ENCODE measurements at regions not wholly inside any gene's neighbourhood (a gene's known extent, or its start where the extent isn't known, plus 50 kb on each side); places are given as distances from the start of the nearest gene placed in this dataset.

DNA sequence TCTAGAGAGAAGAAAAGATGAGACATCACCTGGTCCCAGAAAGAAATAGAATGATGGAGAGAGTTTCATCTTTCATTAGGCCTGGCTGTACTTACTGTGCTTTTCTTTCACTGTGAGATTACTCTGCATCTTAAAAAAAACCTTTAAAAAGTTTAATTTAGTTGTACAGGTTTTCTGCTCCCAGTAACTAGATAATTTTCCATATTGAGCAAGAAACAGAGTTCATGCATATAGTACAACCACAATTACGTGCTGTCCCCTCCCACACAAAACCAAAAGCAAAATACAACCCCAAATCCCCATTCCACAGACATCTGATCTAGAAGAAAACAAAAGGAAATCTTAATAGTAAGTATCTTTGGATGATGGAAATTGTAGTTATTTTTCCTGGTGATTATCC, 371.2 kb downstream of the SH2D1A start:
- Histone ChIP-seq H3K9me3 (ENCODE audit: control insufficient read depth, low read length) (no peaks in the 10 kb centered on the region), H3K4me1 (ENCODE audit: control insufficient read depth in 1 of 2, insufficient read depth in 2 of 2, low read length in 2 of 2) (no peaks in the 10 kb centered on the region), H3K36me3 (ENCODE audit: control insufficient read depth in 1 of 2, insufficient read depth in 2 of 2, low read length in 1 of 2) (no peaks in the 10 kb centered on the region), H3K27ac (ENCODE audit: low read depth in 1 of 2, low read length in 2 of 2) (no peak overlapping the region), H3K27me3 (ENCODE audit: control insufficient read depth in 1 of 2, insufficient read depth in 2 of 2, low read length in 1 of 2) (no peaks in the 10 kb centered on the region), H3K4me3 (ENCODE audit: low read length in 2 of 2) (no peak overlapping the region)
- DNase-seq (no peak), ATAC-seq (ENCODE audit: low FRiP score) (no peak)
- intact Hi-C loops (cut with DNase I), result no loop called here
- 63 to 85% methylated on average over 1 of the region's 1 CpG for WGBS, 2 donors

DNA sequence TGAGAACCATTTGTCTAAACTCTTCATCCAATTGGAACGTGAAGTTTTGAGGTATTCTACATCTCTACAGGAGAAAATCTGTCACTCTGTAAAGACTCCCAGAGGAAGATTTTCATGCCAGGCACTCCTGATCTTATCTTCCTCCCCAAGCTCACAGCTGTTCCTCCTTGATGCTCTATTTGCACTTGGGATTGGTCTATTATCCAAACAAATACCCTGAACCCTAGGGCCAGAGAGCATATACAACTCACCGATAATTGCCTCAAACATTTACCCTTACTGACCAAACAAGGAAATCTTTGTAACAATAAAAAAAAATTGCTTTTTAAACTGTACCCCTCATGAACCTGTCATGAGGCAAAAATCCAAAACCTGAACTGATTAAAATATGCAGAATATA, 372.7 kb downstream of the SH2D1A start:
- Histone ChIP-seq H3K4me3 (ENCODE audit: low read length in 2 of 2) (no peak overlapping the region), H3K27ac (ENCODE audit: low read depth in 1 of 2, low read length in 2 of 2) (no peak overlapping the region), H3K4me1 (ENCODE audit: control insufficient read depth in 1 of 2, insufficient read depth in 2 of 2, low read length in 2 of 2) (no peaks in the 10 kb centered on the region), H3K36me3 (ENCODE audit: control insufficient read depth in 1 of 2, insufficient read depth in 2 of 2, low read length in 1 of 2) (no peaks in the 10 kb centered on the region), H3K27me3 (ENCODE audit: control insufficient read depth in 1 of 2, insufficient read depth in 2 of 2, low read length in 1 of 2) (no peaks in the 10 kb centered on the region), H3K9me3 (ENCODE audit: control insufficient read depth, low read length) (no peaks in the 10 kb centered on the region)
- DNase-seq, result no peak
- no peak for ATAC-seq (ENCODE audit: low FRiP score)
- intact Hi-C loops (cut with DNase I), result no loop called here
- WGBS, 2 donors, result 55 to 56% methylated on average over 2 of the region's 2 CpGs

DNA sequence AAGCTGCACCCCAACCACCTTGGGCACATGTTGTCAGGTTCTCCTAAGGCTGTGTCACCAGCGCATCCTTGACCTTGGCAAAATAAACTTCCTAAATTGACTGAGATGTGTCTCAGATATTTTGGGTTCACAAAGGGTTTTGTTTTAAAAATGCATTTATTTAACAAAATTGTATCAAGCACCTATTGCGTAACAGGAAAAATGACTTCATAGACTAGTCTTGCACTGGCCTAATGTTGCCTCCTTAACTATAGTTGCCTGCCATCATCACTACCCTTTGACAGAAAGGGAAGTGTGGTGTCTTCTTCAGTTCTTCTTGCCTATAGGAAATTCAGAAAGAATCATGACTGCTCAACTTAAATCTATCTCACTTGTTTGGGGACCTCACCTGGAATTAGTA, 374.2 kb downstream of the SH2D1A start:
- 76 to 99% methylated on average over 2 of the region's 2 CpGs for WGBS, 2 donors
- ATAC-seq (ENCODE audit: low FRiP score) (no peak), DNase-seq (no peak)
- no peak overlapping the region for H3K4me3 ChIP-seq (ENCODE audit: low read length in 2 of 2)
- H3K27ac ChIP-seq (ENCODE audit: low read depth in 1 of 2, low read length in 2 of 2), result no peak overlapping the region
- intact Hi-C loops (cut with DNase I), result no loop called here
- H3K36me3 ChIP-seq (ENCODE audit: control insufficient read depth in 1 of 2, insufficient read depth in 2 of 2, low read length in 1 of 2), result no peaks in the 10 kb centered on the region
- H3K4me1 ChIP-seq (ENCODE audit: control insufficient read depth in 1 of 2, insufficient read depth in 2 of 2, low read length in 2 of 2), result no peaks in the 10 kb centered on the region
- no peaks in the 10 kb centered on the region for H3K9me3 ChIP-seq (ENCODE audit: control insufficient read depth, low read length)
- no peaks in the 10 kb centered on the region for H3K27me3 ChIP-seq (ENCODE audit: control insufficient read depth in 1 of 2, insufficient read depth in 2 of 2, low read length in 1 of 2)

DNA sequence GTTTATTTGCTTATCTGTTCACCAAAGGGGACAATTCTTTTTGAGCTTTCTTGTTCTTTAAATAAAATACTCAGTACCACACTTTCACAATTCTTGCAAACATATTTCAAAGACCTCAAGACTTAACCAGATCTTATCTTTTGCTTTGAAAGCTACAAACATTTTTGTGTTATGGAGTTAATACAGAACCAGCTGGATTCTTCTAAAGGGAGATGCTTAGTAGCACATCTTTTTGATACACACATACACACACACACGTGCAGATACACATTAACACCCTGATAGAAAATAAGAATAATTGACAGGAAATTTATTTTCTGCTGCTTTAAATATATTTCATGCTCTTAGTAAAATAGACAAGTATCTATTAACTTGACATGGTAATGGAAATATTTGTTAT, 379.1 kb downstream of the SH2D1A start:
- Histone ChIP-seq H3K36me3 (ENCODE audit: control insufficient read depth in 1 of 2, insufficient read depth in 2 of 2, low read length in 1 of 2) (no peaks in the 10 kb centered on the region), H3K27ac (ENCODE audit: low read depth in 1 of 2, low read length in 2 of 2) (no peak overlapping the region), H3K9me3 (ENCODE audit: control insufficient read depth, low read length) (no peaks in the 10 kb centered on the region), H3K4me3 (ENCODE audit: low read length in 2 of 2) (no peak overlapping the region), H3K4me1 (ENCODE audit: control insufficient read depth in 1 of 2, insufficient read depth in 2 of 2, low read length in 2 of 2) (no peaks in the 10 kb centered on the region), H3K27me3 (ENCODE audit: control insufficient read depth in 1 of 2, insufficient read depth in 2 of 2, low read length in 1 of 2) (no peaks in the 10 kb centered on the region)
- DNase-seq (no peak), ATAC-seq (ENCODE audit: low FRiP score) (no peak)
- intact Hi-C loops (cut with DNase I), result no loop called here
- 46 to 65% methylated on average over 1 of the region's 1 CpG for WGBS, 2 donors

DNA sequence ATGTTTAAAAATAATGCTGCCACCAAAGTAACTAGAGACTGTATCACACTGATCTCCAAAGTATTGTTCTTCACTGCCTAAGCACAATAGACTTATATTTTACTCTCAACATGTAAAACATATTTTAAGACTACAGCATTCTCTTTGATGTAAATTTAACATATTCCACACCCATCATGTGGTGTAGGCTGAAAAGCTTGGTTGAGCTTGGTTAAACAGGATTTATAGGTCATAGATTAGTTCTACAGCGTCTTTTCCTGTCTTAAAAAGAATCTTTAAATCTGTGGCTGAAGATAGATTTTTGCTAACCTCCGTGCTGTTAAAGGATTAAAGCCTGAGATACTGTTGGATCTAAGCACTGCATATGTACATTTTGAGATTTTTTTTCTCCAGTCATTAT, 379.9 kb downstream of the SH2D1A start:
- 41 to 51% methylated on average over 2 of the region's 2 CpGs for WGBS, 2 donors
- no peak for ATAC-seq (ENCODE audit: low FRiP score)

DNA sequence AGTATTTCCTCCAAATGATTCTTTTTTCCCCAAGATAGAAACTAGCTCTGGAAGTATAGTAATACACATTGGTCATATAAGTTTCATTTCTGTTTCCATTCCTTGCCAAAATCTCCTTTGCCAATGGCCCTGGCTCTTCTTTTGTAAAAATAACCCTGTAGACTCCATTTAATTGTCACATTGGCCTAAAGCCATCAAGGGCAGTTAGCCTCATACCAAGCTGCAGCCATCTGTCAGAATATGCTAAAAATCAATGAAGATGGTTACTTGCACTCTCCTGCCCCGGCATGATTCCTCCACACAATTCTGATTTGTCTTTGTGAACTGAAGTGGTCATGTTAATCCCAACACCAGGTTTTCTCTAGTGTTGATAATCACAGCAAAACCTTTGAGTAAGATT, 380.5 kb downstream of the SH2D1A start:
- intact Hi-C loops (cut with DNase I), result no loop called here
- ATAC-seq (ENCODE audit: low FRiP score), result no peak

More for the DNA sequence above, 379.9 kb downstream of the SH2D1A start:
- Histone ChIP-seq H3K27ac (ENCODE audit: low read depth in 1 of 2, low read length in 2 of 2) (no peak overlapping the region), H3K9me3 (ENCODE audit: control insufficient read depth, low read length) (no peaks in the 10 kb centered on the region), H3K36me3 (ENCODE audit: control insufficient read depth in 1 of 2, insufficient read depth in 2 of 2, low read length in 1 of 2) (no peaks in the 10 kb centered on the region), H3K4me1 (ENCODE audit: control insufficient read depth in 1 of 2, insufficient read depth in 2 of 2, low read length in 2 of 2) (no peaks in the 10 kb centered on the region), H3K27me3 (ENCODE audit: control insufficient read depth in 1 of 2, insufficient read depth in 2 of 2, low read length in 1 of 2) (no peaks in the 10 kb centered on the region), H3K4me3 (ENCODE audit: low read length in 2 of 2) (no peak overlapping the region)
- intact Hi-C loops (cut with DNase I), result no loop called here
- no peak for DNase-seq

DNA sequence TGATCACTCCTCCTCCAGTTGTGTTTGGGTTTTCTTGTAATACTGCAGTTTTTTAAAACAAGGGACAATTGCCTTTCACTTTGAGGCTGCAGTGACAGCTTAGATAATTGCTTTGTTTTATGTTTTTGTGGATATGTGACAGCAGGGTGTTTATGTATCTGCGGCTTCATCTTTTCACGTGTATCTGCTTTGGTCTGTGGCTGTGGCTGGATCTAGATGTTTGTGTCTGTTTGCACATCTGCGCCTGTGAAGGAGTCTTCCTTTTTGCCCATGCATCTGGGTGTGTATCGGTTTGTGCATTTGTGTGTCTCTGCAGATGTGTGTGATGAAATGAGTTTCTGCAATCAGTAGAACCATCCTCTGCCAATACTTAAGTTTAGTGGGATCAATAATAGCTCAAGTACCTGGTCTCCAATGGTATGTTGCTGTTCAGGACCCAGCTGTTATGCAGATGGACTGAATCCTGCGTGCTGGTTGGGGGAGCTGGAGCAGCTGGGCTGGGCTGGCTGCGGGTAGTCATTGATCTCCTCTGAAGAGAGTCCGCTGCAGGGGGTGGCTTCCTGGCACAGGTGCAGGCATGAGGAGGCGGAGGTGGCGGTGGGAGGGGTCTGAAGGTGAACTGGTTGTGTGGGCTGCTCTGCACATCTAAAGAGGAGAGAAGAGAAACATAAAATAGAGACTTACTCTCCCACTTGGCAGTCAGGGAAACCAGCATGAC, 390.3 kb downstream of the SH2D1A start:
- Histone ChIP-seq H3K4me3 (ENCODE audit: low read length in 2 of 2) (no peak overlapping the region), H3K9me3 (ENCODE audit: control insufficient read depth, low read length) (no peaks in the 10 kb centered on the region), H3K4me1 (ENCODE audit: control insufficient read depth in 1 of 2, insufficient read depth in 2 of 2, low read length in 2 of 2) (no peaks in the 10 kb centered on the region), H3K36me3 (ENCODE audit: control insufficient read depth in 1 of 2, insufficient read depth in 2 of 2, low read length in 1 of 2) (no peaks in the 10 kb centered on the region), H3K27me3 (ENCODE audit: control insufficient read depth in 1 of 2, insufficient read depth in 2 of 2, low read length in 1 of 2) (no peaks in the 10 kb centered on the region), H3K27ac (ENCODE audit: low read depth in 1 of 2, low read length in 2 of 2) (no peak overlapping the region)
- DNase-seq, result no peak
- intact Hi-C loops (cut with DNase I), result no loop called here
- no peak for ATAC-seq (ENCODE audit: low FRiP score)
- WGBS, 2 donors, result 38 to 45% methylated on average over 9 of the region's 9 CpGs

More for the DNA sequence above, 380.5 kb downstream of the SH2D1A start:
- DNase-seq, result no peak
- no peaks in the 10 kb centered on the region for H3K36me3 ChIP-seq (ENCODE audit: control insufficient read depth in 1 of 2, insufficient read depth in 2 of 2, low read length in 1 of 2)
- no peak overlapping the region for H3K27ac ChIP-seq (ENCODE audit: low read depth in 1 of 2, low read length in 2 of 2)
- 53 to 92% methylated on average over 1 of the region's 1 CpG for WGBS, 2 donors
- no peaks in the 10 kb centered on the region for H3K27me3 ChIP-seq (ENCODE audit: control insufficient read depth in 1 of 2, insufficient read depth in 2 of 2, low read length in 1 of 2)
- H3K4me3 ChIP-seq (ENCODE audit: low read length in 2 of 2), result no peak overlapping the region
- H3K9me3 ChIP-seq (ENCODE audit: control insufficient read depth, low read length), result no peaks in the 10 kb centered on the region
- H3K4me1 ChIP-seq (ENCODE audit: control insufficient read depth in 1 of 2, insufficient read depth in 2 of 2, low read length in 2 of 2), result no peaks in the 10 kb centered on the region

DNA sequence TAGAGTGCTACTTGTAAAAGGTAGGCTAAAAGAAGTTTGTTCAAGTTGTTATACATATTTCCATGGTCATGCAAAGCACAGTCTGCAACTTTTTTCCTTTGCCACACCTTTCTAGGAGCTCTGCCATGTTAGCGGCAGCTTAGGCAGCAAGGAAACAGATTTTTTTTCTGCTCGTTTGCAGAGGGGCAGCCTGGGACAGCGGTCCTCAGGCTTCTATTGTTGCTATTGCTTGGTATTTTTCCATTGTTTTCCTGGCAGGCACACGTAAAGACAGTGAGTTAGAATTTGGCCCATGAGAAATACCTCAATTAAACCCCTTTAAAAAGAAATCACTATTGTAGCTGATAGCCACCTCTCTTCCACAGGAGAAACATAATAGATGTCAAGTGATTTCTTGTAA, 391.4 kb downstream of the SH2D1A start:
- Histone ChIP-seq H3K27me3 (ENCODE audit: control insufficient read depth in 1 of 2, insufficient read depth in 2 of 2, low read length in 1 of 2) (no peaks in the 10 kb centered on the region), H3K9me3 (ENCODE audit: control insufficient read depth, low read length) (no peaks in the 10 kb centered on the region), H3K4me3 (ENCODE audit: low read length in 2 of 2) (no peak overlapping the region), H3K4me1 (ENCODE audit: control insufficient read depth in 1 of 2, insufficient read depth in 2 of 2, low read length in 2 of 2) (no peaks in the 10 kb centered on the region), H3K36me3 (ENCODE audit: control insufficient read depth in 1 of 2, insufficient read depth in 2 of 2, low read length in 1 of 2) (no peaks in the 10 kb centered on the region), H3K27ac (ENCODE audit: low read depth in 1 of 2, low read length in 2 of 2) (no peak overlapping the region)
- 13 to 16% methylated on average over 4 of the region's 4 CpGs for WGBS, 2 donors
- intact Hi-C loops (cut with DNase I), result no loop called here
- ATAC-seq (ENCODE audit: low FRiP score) (no peak), DNase-seq (no peak)

DNA sequence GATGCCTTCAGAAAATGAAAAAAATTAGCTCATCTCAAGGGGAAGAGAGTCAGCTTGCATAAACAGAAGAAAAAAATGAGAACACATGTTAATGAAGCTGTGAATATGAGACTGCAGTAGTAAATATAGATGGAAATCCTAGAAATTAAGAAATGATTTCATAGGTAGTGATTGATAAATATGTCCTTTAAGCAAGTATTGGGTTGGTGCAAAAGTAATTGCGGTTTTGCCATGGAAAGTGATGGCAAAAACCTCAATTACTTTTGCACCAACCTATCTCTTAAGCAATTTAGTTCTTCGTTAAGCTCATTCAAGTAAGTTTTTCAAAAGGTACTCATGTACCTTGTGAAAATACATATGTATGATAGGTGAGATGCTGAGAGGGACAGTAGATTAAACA, 400.9 kb downstream of the SH2D1A start:
- no peak overlapping the region for H3K4me3 ChIP-seq (ENCODE audit: low read length in 2 of 2)
- H3K4me1 ChIP-seq (ENCODE audit: control insufficient read depth in 1 of 2, insufficient read depth in 2 of 2, low read length in 2 of 2), result no peaks in the 10 kb centered on the region
- no peaks in the 10 kb centered on the region for H3K36me3 ChIP-seq (ENCODE audit: control insufficient read depth in 1 of 2, insufficient read depth in 2 of 2, low read length in 1 of 2)
- no peaks in the 10 kb centered on the region for H3K9me3 ChIP-seq (ENCODE audit: control insufficient read depth, low read length)
- H3K27me3 ChIP-seq (ENCODE audit: control insufficient read depth in 1 of 2, insufficient read depth in 2 of 2, low read length in 1 of 2), result no peaks in the 10 kb centered on the region
- H3K27ac ChIP-seq (ENCODE audit: low read depth in 1 of 2, low read length in 2 of 2), result no peak overlapping the region
- 56 to 91% methylated on average over 2 of the region's 2 CpGs for WGBS, 2 donors
- DNase-seq (no peak), ATAC-seq (ENCODE audit: low FRiP score) (no peak)
- intact Hi-C loops (cut with DNase I), result no loop called here
